Psoas muscle (tissue), 7 donors: ENCODE measurements at regions not wholly inside any gene's neighbourhood (a gene's known extent, or its start where the extent isn't known, plus 50 kb on each side); places are given as distances from the start of the nearest gene placed in this dataset.
"Not testable (repeated sequence)": the region's sequence is repeated elsewhere in the genome, so short reads cannot be mapped to it uniquely, and the experiment has no call there.

Experiments
- ATAC-seq, 4 donors: fragments of 200-7000 bp; cut with Tn5 transposase; one replicate each; pipeline ENCODE4 v1.9.1; 2020; ENCODE audit warnings: moderate library complexity in 3 of 4, mild to moderate bottlenecking in 2 of 4
- DNase-seq, 2 donors: peaks; one replicate each; pipeline ENCODE4 v3.0.0-alpha.2; 2020
- H3K27ac ChIP-seq: fragments of 200-600 bp; one replicate; pipeline ENCODE4 v1.8.0; 2022
- H3K27me3 ChIP-seq, 3 donors: fragments of 200-600 bp in 1 of 3; one replicate each; pipeline versions ENCODE4 v1.6.1 to v1.8.0; 2013 to 2022; ENCODE audit warnings: low read length in 2 of 3, mild to moderate bottlenecking in 2 of 3, moderate library complexity in 1 of 3; ENCODE audit not compliant: insufficient read depth in 3 of 3
- H3K36me3 ChIP-seq, 2 donors: fragments of 200-600 bp in 1 of 2; one replicate each; pipeline versions ENCODE4 v1.6.1 to v1.8.0; 2013 to 2022; ENCODE audit warnings: low read depth in 1 of 2, mild to moderate bottlenecking in 1 of 2, moderate library complexity in 1 of 2; ENCODE audit not compliant: insufficient read depth in 1 of 2
- H3K4me1 ChIP-seq: fragments of 200-600 bp; one replicate; pipeline ENCODE4 v1.8.0; 2022
- H3K4me3 ChIP-seq: fragments of 200-600 bp; one replicate; pipeline ENCODE4 v1.8.0; 2022; ENCODE audit warnings: mild to moderate bottlenecking
- H3K9me3 ChIP-seq: fragments of 200-600 bp; one replicate; pipeline ENCODE4 v1.8.0; 2022
- CTCF ChIP-seq: fragments of 200-600 bp; IDR thresholded peaks from one replicate; pipeline ENCODE4 v1.8.0; 2022; ENCODE audit warnings: antibody characterized with exemption
- WGBS, 3 donors: extraction: QIAGEN DNeasy Blood & Tissue Kit; methylation state at CpG; one replicate each; pipeline versions ENCODE4 v1.1.6 to v1.1.7; 2013; 5-methylcytosine and 5-hydroxymethylcytosine counted together
- intact Hi-C, 2 donors: fragments of 100-400 bp; cut with DNase I; formaldehyde crosslinking; loops; one replicate each; pipeline versions ENCODE4 v1.11.0 to v1.14.2; 2022
- donor health status: healthy with polysubstance abuse.
- donor health status: DM: no; HTN: no; CAD: no; lungs with moderate emphysema.
- donor health status: Bipolar disorder and iron deficiency.
- donor health status: healthy.
- donor health status: DM: yes; HTN: yes; CAD: no.
- donor health status: DM: no; HTN: no; CAD: no.
- donor health status: DM: yes; HTN: yes; CAD: no.

DNA sequence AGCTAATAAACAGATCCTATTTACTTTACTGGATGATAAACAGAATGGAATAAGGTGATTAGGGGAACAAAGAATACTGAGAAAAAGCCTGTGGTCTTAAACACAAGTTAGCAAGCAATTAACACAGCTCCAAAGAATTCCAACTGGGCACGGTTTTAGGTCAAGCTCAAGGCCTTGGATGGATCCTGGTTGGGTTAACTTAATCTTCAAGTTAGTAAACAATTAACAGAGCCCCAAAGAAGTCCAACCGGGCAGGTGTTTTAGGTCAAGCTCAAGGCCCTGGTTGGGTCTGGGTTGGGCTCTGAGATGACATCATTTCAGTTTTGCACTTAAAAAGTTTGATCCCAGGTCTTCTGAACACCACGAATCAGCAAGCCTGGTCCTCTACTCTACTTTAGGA is 1086.3 kb upstream of the TMPRSS15 start:
- Histone ChIP-seq H3K9me3 (no peaks in the 10 kb centered on the region), H3K27me3 (no peaks in the 10 kb centered on the region), H3K27ac (no peak overlapping the region), H3K4me3 (no peak overlapping the region), H3K4me1 (no peaks in the 10 kb centered on the region), H3K36me3 (no peaks in the 10 kb centered on the region)
- no peak for TF ChIP-seq CTCF
- intact Hi-C loops = no loop called here
- ATAC-seq = no peak
- no peak for DNase-seq
- 69 to 73% (median 72%) methylated on average over 3 of the region's 3 CpGs for WGBS, 3 donors

GRCh38 chr21:19490481-19490880 is 1086.9 kb upstream of the TMPRSS15 start:
- no peak for TF ChIP-seq CTCF
- intact Hi-C loops = no loop called here

DNA sequence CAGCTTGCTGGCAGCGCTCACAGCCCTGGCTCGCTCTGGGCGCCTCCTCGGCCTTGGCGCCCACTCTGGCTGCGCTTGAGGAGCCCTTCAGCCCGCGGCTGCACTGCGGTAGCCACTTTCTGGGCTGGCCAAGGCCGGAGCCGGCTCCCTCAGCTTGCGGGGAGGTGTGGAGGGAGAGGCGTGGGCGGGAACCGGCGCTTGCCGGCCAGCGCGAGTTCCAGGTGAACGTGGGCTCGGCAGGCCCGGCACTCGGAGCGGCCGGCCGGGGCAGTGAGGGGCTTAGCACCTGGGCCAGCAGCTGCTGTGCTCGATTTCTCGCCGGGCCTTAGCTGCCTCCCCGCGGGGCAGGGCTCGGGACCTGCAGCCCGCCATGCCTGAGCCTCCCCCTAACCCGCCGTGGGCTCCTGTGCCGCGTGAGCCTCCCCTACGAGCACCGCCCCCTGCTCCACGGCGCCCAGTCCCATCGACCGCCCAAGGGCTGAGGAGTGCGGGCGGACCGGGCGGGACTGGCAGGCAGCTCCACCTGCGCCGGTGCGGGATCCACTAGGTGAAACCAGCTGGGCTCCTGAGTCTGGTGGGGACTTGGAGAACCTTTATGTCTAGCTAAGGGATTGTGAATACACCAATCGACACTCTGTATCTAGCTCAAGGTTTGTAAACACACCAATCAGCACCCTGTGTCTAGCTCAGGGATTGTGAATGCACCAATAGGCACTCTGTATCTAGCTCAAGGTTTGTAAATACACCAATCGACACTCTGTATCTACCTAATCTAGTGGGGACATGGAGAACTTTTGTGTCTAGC is 1090.1 kb upstream of the TMPRSS15 start:
- WGBS, 3 donors = 93 to 98% (median 96%) methylated on average over 42 to 52 of the region's 52 CpGs
- H3K9me3 ChIP-seq, H3K27me3 ChIP-seq, H3K4me1 ChIP-seq, H3K4me3 ChIP-seq, H3K36me3 ChIP-seq, DNase-seq, intact Hi-C loops, ATAC-seq, H3K27ac ChIP-seq: not testable (repeated sequence)

More at GRCh38 chr21:19490481-19490880, 1086.9 kb upstream of the TMPRSS15 start:
- no peak overlapping the region for H3K27ac ChIP-seq
- H3K4me1 ChIP-seq = no peaks in the 10 kb centered on the region
- no peaks in the 10 kb centered on the region for H3K36me3 ChIP-seq
- no peaks in the 10 kb centered on the region for H3K27me3 ChIP-seq
- ATAC-seq (no peak), DNase-seq (no peak)
- 36 to 66% (median 38%) methylated on average over 2 of the region's 2 CpGs for WGBS, 3 donors
- H3K4me3 ChIP-seq = no peak overlapping the region
- no peaks in the 10 kb centered on the region for H3K9me3 ChIP-seq

GRCh38 chr21:19501115-19501514 is 1097.5 kb upstream of the TMPRSS15 start:
- ATAC-seq (no peak), DNase-seq (no peak)
- WGBS, 3 donors = 91 to 93% (median 91%) methylated on average over 3 of the region's 3 CpGs
- no peak overlapping the region for H3K27ac ChIP-seq
- no peaks in the 10 kb centered on the region for H3K36me3 ChIP-seq
- no peak overlapping the region for H3K4me3 ChIP-seq
- intact Hi-C loops = no loop called here
- no peak for TF ChIP-seq CTCF
- H3K27me3 ChIP-seq = no peaks in the 10 kb centered on the region
- peaks cover 11% of the 10 kb centered on the region for H3K9me3 ChIP-seq
- H3K4me1 ChIP-seq = no peaks in the 10 kb centered on the region

GRCh38 chr21:19507682-19508260 is 1104.2 kb upstream of the TMPRSS15 start:
- DNase-seq (no peak), ATAC-seq (no peak)
- no peaks in the 10 kb centered on the region for H3K36me3 ChIP-seq
- 77 to 80% (median 80%) methylated on average over 3 of the region's 3 CpGs for WGBS, 3 donors
- H3K4me1 ChIP-seq = no peaks in the 10 kb centered on the region
- no peaks in the 10 kb centered on the region for H3K27me3 ChIP-seq
- TF ChIP-seq CTCF = no peak
- H3K9me3 ChIP-seq = peaks cover 6% of the 10 kb centered on the region
- H3K27ac ChIP-seq = no peak overlapping the region
- no peak overlapping the region for H3K4me3 ChIP-seq
- intact Hi-C loops = no loop called here
